Ammon's horn (tissue), 1 donor: ENCODE measurements at regions not wholly inside any gene's neighbourhood (a gene's known extent, or its start where the extent isn't known, plus 50 kb on each side); places are given as distances from the start of the nearest gene placed in this dataset.

Experiments
- DNase-seq: peaks from one replicate; pipeline ENCODE4 v3.0.0-alpha.2; 2016; ENCODE audit warnings: low spot score

DNA sequence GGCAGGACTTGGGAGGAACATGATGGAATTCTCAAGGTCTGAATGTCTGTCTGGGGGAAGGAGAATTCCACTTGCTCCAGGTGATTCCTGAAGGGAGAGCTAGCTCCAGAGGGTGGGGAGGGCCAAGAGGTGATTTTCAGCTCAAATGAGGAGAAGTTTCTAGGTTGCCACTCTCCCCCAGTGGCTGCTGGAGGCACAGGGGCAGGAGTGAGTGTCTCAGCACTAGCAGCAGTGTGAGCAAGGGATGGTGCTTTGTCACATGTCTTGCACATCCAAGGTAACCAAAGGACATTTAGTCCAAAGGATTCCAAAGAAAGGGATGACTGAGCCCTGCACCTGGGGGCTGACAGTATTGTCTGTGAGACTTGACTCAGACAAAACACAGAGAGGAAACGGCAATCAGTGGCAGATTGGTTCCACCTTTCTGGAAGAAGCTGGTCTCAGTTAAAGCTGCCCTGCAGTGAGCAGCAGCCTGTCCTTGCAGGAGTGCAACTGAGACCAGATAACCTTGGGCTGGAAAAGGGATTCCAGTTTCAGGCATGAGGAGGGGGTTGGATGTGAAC lies 51.2 kb upstream of the PCBD1 start:
- no peak for DNase-seq

DNA sequence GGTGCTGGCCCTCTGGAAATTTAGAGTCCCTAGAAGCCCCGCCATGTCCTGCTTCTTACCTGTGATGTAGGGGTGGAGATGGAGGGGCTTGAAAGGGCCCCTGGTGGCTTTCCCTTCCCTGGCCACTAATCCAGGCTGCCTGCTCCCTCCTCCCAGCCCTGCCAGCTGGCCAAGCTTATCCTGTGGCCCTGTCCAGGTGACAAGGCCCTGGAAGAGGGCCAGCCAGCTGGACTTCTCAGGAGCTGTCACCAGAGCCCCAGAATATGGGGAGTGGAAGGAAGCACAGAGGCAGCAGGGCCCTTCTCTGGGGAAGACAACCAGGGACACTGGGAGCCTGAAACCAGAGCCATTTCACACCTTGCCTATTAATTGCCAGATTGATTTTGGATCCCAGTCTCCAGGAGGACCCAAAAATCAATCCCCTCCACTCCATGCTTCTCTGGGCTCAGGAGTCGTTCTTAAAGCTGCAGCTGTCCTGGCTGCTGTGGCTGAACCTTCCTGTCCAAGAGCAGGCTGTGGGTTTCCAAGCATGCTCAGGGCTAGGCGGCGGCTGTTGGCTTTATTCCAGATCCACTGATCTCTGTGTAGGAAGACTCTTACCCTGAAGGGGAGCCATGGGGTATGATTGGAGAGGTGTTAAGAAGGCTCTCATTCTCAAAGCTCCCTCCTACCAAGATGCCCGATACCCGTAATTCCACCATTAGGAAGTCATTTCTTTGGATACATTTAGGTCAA lies 52.6 kb upstream of the PCBD1 start:
- no peak for DNase-seq

DNA sequence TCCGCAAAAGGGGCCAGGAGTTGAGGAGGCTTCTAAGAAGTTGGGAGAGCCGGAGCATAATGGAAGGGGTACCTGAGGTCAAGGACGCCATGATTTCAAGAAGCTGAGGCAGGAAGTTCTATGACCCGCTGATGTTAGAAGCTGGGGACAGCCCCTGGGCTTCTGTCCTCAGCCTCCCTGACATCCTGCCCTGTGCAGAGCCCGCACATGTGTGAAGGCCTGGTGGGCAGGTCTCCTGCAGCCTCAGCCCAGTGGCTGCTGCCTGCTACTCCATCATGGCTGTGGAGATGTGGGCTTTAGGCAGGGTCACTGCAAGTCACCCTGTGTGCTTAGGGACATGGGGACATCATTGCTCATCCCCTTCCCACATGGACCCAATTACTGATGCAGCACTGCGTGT lies 53.8 kb upstream of the PCBD1 start:
- DNase-seq = no peak

DNA sequence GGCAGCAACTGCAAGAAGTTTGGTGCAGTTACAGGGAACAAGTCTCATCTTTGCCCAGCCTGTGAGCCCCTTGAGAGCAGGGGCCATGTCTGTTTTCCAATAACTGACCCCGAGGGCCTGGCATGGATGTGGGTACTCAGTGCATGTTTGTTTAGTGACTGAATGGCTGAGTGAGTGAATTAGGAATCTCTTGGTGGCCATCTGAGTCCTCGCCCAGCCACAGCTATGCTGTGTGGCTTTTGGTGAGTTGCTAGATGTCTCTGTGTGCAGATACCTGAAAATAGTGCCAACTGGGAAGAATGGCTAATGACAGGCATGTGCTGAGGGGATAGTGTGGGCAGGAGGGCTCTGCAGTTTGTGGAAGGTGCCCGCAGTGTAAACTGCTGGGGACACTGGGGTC lies 54.4 kb upstream of the PCBD1 start:
- DNase-seq = no peak

DNA sequence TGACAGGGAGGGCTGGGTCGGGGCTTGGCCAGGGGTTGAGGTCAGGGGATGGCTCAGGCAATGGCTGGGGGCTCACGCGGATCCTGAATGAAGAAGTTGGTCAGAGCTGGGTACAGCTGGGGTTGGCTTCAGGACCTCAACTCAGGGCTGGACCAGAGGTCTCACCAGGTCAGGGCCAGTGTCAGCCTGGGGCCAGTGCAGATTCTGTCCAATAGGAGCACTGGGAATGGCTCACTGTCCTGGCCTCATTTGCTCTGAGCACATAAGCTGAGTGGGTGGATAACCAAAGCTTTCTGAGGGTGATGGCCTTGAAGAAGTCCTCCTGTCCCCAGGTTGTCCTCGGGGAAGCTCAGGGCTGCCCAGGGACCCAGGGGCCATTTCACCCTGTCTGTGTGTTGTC lies 54.9 kb upstream of the PCBD1 start:
- no peak for DNase-seq

DNA sequence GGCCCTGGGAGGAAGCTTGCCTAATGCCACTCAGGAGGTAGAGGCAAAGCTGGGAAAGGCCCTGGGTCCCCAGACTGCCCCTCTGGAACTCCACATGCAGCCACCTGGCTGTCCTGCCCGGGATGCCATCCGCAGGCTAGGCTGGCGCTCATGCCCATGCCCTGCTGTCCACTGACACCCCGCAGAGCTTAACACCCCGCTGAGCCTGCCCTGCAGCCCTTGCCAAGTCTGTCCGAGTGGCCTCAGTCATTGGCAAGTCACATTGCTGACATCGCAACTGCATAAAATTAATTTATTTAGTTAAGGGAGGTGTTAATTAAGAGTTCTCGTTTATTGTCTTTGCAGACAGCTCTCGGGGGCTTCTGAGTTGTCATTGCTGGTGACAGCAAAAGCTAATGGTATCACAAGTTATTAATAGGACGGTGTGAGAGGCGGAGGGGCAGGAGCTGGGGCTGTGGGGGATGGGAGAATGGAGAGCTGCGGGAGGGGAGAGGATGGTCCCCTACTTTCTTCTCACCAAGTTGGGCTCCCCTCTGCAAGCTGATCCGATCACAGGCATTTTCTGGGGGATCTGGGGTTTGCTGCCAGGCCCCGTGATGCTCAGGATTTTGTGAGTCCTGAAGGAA lies 55.6 kb upstream of the PCBD1 start:
- no peak for DNase-seq

DNA sequence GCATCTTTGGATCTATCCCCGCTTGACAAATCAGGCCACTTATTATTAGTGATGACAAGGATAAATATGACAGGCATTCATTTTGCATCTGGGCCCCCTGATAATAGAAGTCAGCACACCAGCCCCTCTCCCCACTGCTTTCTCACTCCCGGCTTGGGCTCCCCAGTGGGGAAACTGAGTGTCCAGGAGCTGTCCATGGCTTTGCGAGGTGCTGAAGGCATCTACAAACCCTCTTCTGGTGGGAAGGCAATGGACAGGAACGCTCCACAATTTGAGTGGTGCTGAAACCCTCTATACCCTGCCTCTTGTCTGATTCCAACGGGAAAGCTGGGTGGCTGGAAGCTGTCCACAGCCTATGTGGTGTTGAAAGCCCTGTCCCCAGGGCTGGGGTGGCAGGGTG lies 61.7 kb upstream of the PCBD1 start:
- DNase-seq = no peak

DNA sequence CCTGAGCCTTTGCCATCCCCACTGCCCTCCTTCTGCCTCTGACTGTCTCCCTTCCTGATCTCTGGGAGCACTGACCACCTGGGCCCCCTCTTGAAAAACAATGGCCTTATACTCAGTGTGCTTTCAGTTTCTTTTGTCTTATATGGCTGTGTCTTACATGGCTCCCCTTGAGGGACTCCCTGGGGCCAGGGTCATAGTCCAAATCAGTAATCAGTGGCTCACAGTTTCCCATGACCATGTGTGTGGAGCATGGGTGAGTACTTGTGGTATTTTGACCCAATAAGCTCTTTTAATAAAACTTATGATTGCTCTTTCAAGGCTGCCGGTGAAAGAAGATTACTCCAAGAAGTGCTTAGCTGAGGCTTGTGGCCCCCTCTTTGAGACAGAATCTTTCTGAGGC lies 62.4 kb upstream of the PCBD1 start:
- DNase-seq = no peak

DNA sequence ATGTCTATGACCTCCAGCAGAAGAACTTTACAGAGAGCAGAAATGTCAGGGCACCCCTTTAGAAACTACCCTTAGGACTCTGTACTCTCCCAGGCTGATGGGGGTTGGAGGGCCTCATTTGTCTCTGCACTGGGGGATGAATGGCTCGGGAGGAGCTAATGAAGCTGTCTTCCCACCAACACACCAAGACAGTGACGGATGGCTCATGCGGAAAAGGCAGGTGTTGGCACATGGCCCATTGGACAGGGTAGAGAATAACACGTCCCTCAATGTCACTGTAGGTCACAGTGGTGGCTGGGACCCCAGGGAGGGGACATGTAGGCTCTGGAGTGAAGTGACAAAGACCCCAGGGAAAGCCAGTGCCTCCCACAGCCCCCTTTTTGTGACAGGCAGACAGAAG lies 64.0 kb upstream of the PCBD1 start:
- no peak for DNase-seq

DNA sequence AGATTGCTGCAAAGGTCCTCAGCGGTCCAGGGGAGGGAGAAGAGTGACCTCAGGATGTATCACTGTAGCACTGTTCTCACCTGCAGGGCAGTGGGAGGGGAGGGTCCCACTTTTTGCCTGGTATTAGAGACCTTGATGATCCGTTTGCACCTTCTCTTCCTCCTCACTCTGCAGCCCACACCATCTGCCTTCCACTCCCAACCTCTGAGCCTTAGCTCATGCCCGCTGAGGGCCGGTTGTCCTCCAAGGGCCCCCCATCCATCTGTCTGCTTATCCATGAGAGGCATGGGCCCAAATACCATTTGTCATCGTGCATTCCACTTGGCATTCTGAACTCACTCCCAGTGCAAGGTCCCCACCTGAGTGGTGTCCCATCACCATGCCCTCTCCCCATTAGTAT lies 64.6 kb upstream of the PCBD1 start:
- DNase-seq = no peak

DNA sequence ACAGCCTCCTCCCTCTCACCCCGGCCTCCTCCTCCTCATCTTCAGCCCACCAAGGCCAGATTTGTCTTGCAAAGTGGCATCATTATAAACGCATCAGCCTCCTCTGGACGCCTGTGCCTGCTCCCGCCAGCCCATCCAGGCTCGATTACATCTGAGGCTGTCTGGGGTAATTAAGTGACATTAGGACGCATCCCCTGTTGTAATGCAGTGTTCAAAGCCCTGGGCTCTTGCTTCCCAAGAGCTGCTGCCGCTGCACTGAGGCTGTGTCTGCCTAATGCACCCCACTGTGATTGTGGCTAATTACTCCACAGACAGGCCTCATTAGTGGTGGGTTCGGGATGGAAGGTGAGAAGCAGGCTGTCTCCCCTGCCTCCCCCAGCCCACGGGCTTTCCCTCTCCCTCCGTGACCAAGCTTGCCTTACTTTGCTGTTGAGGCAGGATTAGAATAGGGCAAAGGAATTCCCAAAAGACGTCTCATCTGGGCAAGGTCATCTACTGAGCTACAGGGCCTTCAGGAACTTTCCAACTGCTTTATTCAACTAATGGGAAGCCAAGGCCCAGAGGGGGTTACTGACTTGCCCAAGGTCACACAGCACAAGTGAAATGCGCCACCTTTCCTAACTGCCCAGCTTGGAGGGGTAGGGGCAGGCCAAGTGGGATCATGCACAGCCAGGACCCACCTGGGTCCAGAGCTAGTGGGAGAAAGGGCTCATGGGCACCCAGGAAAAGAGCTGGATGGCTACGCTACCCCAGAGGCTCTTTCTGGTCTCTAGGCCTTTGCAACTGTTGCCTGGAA lies 66.2 kb upstream of the PCBD1 start:
- DNase-seq = no peak

DNA sequence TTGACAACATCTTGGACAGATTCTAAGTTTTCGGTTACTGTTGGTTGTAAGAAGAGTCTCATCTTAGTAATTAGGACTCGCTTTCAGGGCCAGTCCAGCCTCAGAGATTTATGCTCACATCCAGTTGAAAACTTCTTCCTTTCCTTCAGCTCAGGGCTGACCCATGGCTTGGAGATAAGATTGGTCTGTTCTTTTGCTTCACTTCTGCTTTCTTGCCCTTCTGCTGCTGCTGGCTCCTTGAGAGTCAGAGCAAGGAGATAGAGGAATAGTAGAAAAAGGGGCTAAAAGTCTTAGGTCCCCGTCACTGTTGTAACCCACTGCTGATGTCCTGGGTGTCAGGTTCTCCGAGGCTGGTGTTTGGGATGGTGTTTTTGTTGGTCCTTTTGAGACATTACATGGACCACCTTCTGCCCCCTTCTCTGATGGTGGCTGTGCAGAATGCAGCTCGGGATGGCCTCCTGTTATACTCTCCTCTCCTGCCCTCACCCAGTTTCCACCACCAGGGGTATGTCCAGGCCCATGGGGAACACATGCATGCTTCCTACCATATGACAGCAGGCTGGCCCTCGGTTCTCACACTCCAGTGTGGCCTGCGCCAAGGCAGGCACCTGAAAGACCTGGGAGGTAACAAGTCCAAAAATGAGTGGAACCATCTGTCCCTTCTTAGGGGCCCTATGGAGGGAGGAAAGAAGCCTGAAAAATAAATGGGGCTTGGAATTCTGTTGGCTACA lies 67.8 kb upstream of the PCBD1 start:
- no peak for DNase-seq

DNA sequence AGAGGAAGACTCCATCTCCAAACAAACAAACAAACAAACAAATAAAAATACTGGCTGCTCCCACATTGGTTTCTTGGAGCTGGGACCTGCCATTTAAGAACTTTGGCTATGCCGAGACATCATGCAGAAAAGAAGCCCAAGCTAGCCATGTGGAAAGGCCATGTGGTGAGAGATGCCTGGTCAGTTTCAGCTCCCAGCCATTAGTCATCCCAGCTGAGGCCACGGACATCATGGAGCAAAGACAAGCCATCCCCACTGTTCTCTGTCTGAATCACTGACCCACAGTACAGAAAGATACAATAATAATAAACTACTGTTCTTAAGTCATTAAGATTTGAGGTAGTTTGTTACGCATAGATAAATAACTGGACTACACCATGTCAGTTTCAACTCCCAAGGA lies 70.0 kb upstream of the PCBD1 start:
- DNase-seq = no peak

DNA sequence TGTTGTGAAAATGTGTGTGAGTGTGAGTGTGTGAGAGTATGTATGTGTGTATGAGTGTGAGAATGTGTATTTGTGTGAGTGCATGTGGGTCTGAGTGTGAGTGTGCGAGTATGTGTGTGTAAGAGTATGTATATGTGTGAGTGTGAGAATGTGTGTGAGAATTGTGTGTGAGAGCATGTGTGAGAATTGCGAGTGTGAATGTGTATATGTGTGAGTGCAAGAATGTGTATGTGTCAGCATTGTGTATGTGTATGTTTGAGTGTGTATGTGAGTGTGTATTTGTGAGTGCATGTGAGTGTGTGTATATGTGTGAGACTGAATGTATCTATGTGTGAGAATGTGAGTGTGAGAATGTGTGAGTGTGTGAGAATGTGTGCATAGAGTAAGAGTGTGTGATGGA lies 72.0 kb upstream of the PCBD1 start:
- no peak for DNase-seq

DNA sequence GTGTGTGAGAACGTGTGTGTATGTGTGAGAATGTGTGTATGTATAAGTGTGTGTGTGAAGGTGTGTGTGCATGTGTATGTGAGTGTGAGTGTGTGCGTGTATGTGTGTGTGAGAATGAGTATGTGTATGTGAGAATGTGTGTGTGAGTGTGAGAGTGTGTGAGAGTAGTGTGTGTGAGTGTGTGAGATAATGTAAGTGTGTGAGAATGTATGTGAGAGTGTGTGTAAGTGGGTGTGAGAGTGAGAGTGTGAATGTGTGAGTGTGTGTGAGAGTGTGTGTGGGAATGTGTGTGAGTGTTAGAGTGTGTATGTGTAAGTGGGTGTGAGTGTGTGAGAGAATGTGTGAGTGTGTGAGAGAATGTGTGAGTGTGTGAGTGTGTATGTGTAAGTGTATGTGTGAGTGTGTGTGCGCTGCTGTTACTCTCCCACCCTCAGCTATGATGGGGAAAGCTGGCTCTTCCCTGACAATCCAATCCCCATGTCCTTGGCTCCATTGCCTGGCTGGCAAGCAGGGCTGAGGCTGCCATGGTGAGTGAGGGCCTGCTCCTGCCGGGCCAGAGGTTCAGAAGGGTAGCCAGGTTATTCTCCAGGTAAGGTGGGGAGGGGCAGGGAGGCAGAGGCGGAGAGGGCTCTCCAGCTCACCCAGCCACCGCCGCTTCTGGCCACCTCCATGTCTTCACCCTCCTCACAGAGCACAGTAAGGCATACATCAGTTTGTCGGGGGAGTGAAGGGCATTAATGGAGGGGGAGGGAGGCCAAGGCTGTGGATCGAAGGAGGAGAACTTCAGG lies 72.6 kb upstream of the PCBD1 start:
- DNase-seq = no peak

DNA sequence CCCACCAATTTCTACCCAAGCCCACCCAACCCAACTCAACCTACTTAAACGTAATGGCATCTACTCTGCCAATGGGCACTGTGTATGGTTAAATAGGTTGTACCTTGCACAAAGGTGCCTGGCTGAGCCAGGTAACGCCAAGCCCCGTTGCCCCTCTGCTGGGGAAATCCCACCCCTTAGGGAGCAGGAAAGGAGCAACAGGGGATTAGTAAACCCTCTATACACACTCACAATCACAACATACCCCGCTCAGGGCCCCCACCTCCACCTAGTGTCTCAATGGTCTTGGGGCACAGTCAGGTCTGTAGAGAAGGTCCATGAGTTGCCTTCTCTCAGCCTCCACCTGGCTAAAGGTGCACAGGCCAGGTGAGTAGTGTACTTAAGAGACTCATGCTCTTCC lies 74.3 kb upstream of the PCBD1 start:
- DNase-seq = no peak

DNA sequence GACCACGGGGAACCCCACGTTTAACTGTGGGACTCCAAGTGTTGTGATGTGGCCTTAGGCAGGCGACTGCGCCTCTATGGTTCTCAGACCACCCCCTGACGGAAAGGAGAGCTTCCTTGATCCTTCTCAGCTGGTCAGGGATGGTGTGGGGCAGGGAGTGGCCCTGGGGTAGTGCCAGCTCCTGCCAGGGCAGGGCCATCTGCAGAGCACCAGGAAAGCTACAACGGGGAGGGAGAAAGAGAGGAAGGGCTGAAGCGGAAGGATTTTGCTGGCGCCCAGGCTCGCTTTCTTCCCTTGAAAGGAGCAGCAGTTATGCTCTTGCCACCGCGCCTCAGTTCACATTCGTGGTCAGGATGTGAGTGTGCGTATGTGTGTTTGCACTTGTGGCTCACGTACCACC lies 74.9 kb upstream of the PCBD1 start:
- DNase-seq = no peak

DNA sequence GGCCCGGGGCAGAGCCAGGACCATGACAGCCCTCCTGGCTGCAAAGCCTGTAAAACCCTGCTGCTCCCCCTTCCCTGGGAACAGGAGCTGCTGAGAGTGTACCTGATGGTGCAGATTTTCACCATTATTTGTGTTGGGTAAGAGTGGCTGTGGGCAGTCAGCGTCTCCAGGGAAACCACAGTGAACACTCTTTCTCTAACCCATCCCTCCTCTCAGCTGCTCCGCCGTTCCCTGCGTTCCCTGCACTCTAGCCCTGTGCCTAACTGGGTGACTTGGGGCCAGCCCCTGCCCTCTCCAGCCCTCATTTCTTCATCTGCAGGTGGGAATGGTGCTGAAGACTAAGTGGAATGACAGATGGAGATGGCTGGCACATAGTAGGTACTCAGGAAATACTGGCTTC lies 75.9 kb upstream of the PCBD1 start:
- DNase-seq = no peak

DNA sequence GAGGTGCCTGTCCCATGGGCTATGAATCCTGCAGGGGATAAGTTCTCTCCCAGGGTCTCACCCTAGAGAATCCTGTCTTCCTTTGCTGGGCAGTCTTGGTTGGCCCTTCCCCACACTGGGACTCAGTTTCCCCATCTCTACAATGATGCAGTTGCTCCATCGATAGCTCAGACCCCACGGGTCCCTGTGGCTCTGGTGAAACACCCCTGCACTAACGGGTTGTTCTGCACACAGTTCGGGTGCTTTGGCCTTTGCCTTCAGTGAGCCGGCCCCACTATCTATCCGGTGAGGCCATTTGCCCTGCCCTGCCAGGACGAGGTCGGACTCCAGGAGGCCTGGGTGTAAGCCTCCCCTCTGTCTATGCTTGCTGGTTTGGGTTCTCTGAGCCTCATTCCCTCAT lies 76.5 kb upstream of the PCBD1 start:
- DNase-seq = no peak

DNA sequence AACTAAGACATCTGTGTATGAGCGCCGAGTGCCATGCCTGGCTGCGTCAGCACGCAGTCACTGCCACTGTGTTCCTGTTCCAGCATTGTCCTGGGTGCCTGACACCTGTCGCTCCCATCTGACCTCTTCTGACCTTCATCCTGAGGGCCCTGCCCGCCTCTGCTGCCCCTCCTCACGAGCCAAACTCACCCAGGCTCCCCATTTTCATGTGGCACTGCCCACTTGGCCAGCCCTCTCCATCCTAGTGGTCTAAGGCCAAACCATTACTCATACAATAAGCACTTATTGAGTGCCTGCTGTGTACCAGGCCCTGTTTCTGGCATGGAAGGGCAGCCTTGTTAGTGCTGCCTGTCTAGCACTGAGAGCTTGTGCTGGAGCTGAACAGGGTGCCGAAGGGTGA lies 77.2 kb upstream of the PCBD1 start:
- no peak for DNase-seq
